Kidney glomerular epithelial cell (primary cell): ENCODE measurements at regions not wholly inside any gene's neighbourhood (a gene's known extent, or its start where the extent isn't known, plus 50 kb on each side); places are given as distances from the start of the nearest gene placed in this dataset.

Source experiments
- DNase-seq: peaks from one replicate; lab custom pipeline; 2025; lab: John Stamatoyannopoulos, UW

- no peak for DNase-seq
Observed at GRCh38 chr2:138441916-138442315, 59.7 kb upstream of the SPOPL start.

- DNase-seq, result no peak
Observed at GRCh38 chr2:138444411-138444810, 57.2 kb upstream of the SPOPL start.

GRCh38 chr2:138445227-138445626 lies 56.3 kb upstream of the SPOPL start:
- no peak for DNase-seq

- no peak for DNase-seq
Observed at GRCh38 chr2:138446043-138446442, 55.5 kb upstream of the SPOPL start.

GRCh38 chr2:138447889-138448570 lies 53.5 kb upstream of the SPOPL start:
- no peak for DNase-seq
